ENCODE measurements at regions not wholly inside any gene's neighbourhood (a gene's known extent, or its start where the extent isn't known, plus 50 kb on each side); places are given as distances from the start of the nearest gene placed in this dataset.

GRCh38 chr10:16352146-16352545 is 84.7 kb upstream of the PTER start:
- DNase-seq (ENCODE audit: low read depth) = no peak

- DNase-seq (ENCODE audit: low read depth) = no peak
Observed at GRCh38 chr10:16360001-16360400, 76.8 kb upstream of the PTER start.

- DNase-seq (ENCODE audit: low read depth) = no peak
Observed at GRCh38 chr10:16360425-16360824, 76.4 kb upstream of the PTER start.

- DNase-seq (ENCODE audit: low read depth) = no peak
Observed at GRCh38 chr10:16361086-16361485, 75.7 kb upstream of the PTER start.

GRCh38 chr10:16363741-16364140 is 73.1 kb upstream of the PTER start:
- DNase-seq (ENCODE audit: low read depth) = no peak

DNA sequence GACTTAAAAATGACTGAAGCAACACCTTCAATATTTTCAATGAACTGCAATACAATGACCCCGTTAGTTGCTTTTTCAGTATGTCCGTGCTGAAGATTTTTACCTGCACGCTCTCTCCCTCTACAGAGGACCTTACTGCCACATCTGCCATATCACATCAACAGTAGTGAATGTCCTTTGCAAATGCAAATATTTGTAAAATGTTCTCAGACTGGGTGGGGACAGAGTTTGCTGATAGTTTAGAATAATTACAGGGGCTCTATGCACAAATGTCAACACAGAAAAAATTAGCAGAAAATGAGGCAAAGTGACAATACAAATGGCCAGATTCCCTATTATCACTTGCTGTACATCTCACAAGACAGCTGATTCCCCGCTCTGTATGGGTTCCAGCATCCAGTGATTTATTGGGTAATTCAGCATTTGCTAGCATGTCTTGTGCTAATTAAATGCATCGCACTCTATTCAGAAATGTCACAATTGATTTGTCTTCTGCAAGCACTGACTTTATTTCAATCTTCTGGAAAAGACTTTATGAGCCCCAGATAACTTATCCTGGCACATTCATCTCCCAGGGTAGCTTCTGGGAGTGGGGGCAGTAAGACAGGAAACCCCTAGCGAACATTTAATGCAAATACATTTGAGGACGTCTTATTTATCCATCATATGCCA is 69.1 kb upstream of the PTER start:
- no peak for DNase-seq (ENCODE audit: low read depth)

DNA sequence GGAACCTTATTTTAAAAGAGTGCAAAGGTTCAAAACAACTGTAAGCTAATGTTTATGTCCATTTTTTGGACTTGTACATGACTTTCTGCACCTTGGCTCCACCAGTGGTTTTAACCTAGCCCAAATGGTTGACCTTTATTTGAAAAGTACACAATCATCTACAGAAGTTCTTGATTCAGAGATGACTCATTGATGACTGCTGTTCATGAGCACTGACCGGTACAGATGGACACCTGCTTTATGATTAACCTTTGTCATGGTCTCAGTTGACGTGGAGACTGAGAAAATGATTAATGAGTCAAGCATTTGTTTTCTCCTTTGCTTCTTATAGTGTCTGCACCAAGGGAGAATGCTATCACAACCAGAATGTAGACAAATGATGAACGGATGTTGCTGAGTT is 55.7 kb upstream of the PTER start:
- no peak for DNase-seq (ENCODE audit: low read depth)

- DNase-seq (ENCODE audit: low read depth) = peak; percentile 26
Observed at GRCh38 chr10:16384021-16384420, 52.8 kb upstream of the PTER start.

- no peak for DNase-seq (ENCODE audit: low read depth)
Observed at GRCh38 chr10:16386855-16387254, 50.0 kb upstream of the PTER start.
